ENCODE measurements at regions not wholly inside any gene's neighbourhood (a gene's known extent, or its start where the extent isn't known, plus 50 kb on each side); places are given as distances from the start of the nearest gene placed in this dataset.

- intact Hi-C loops (cut with DNase I) = no loop called here
- no peak for TF ChIP-seq CTCF (IDR thresholded peaks at IDR 0.05)
- TF ChIP-seq POLR2A (IDR thresholded peaks at IDR 0.05) = no peak
- 77 to 89% (median 87%) methylated on average over 2 of the region's 2 CpGs for WGBS, 4 donors
These were observed 696.5 kb downstream of the UQCRFS1 start for GRCh38 chr19:28516415-28516872.

GRCh38 chr19:28514166-28514565, 698.8 kb downstream of the UQCRFS1 start:
- Histone ChIP-seq H3K9me3 (replicated peaks in 1 of 3) (no peaks in the 10 kb centered on the region), H3K36me3 (replicated peaks in 1 of 2) (no peaks in the 10 kb centered on the region), H3K4me3 (no peak overlapping the region), H3K4me1 (replicated peaks in 1 of 2) (no peaks in the 10 kb centered on the region), H3K27ac (no peak overlapping the region), H3K27me3 (no peaks in the 10 kb centered on the region)
- TF ChIP-seq CTCF (IDR thresholded peaks at IDR 0.05) (no peak), POLR2A (IDR thresholded peaks at IDR 0.05) (no peak)
- 28 to 47% (median 37%) methylated on average over 3 of the region's 3 CpGs for WGBS, 4 donors
- intact Hi-C loops (cut with DNase I) = no loop called here
- DNase-seq = no peak

More at GRCh38 chr19:28516415-28516872, 696.5 kb downstream of the UQCRFS1 start:
- Histone ChIP-seq H3K4me1 (replicated peaks in 1 of 2) (no peaks in the 10 kb centered on the region), H3K4me3 (no peak overlapping the region), H3K36me3 (replicated peaks in 1 of 2) (no peaks in the 10 kb centered on the region), H3K27me3 (no peaks in the 10 kb centered on the region), H3K27ac (no peak overlapping the region), H3K9me3 (replicated peaks in 1 of 3) (no peaks in the 10 kb centered on the region)
- no peak for DNase-seq

- no peak overlapping the region for H3K27ac ChIP-seq
These were observed 701.3 kb downstream of the UQCRFS1 start for GRCh38 chr19:28511655-28512054.

GRCh38 chr19:28509079-28509895, 703.7 kb downstream of the UQCRFS1 start:
- no peak overlapping the region for H3K4me3 ChIP-seq
- TF ChIP-seq POLR2A (IDR thresholded peaks at IDR 0.05) (no peak), CTCF (IDR thresholded peaks at IDR 0.05) (no peak)
- H3K36me3 ChIP-seq (replicated peaks in 1 of 2) = no peaks in the 10 kb centered on the region
- no peak overlapping the region for H3K27ac ChIP-seq
- H3K4me1 ChIP-seq (replicated peaks in 1 of 2) = no peaks in the 10 kb centered on the region
- no peaks in the 10 kb centered on the region for H3K27me3 ChIP-seq
- intact Hi-C loops (cut with DNase I) = no loop called here
- no peaks in the 10 kb centered on the region for H3K9me3 ChIP-seq (replicated peaks in 1 of 3)
- DNase-seq = no peak
- 74 to 81% (median 77%) methylated on average over 15 of the region's 15 CpGs for WGBS, 4 donors

More at GRCh38 chr19:28511655-28512054, 701.3 kb downstream of the UQCRFS1 start:
- Histone ChIP-seq H3K9me3 (replicated peaks in 1 of 3) (no peaks in the 10 kb centered on the region), H3K4me1 (replicated peaks in 1 of 2) (no peaks in the 10 kb centered on the region), H3K4me3 (no peak overlapping the region), H3K36me3 (replicated peaks in 1 of 2) (no peaks in the 10 kb centered on the region), H3K27me3 (no peaks in the 10 kb centered on the region)
- no peak for TF ChIP-seq POLR2A (IDR thresholded peaks at IDR 0.05)
- TF ChIP-seq CTCF (IDR thresholded peaks at IDR 0.05) = no peak
- 90 to 97% (median 93%) methylated on average over 1 of the region's 1 CpG for WGBS, 4 donors
- intact Hi-C loops (cut with DNase I) = no loop called here
- DNase-seq = no peak
